Breast epithelium (tissue), 3 donors: ENCODE measurements at regions not wholly inside any gene's neighbourhood (a gene's known extent, or its start where the extent isn't known, plus 50 kb on each side); places are given as distances from the start of the nearest gene placed in this dataset.

ENCODE experiments used
- POLR2A ChIP-seq: fragments of 450-650 bp; IDR thresholded peaks from one replicate; pipeline ENCODE4 v1.6.1; 2016; ENCODE audit warnings: antibody characterized with exemption, mild to moderate bottlenecking, moderate library complexity
- TF ChIP-seq, protein P1 (sequence below), 3 donors: fragments of 450-650 bp; IDR thresholded peaks; one replicate each; pipeline ENCODE4 v1.5.1; 2016 to 2017; ENCODE audit warnings: antibody characterized with exemption in 3 of 3, mild to moderate bottlenecking in 3 of 3, moderate library complexity in 3 of 3

- TF ChIP-seq, protein P1, sequence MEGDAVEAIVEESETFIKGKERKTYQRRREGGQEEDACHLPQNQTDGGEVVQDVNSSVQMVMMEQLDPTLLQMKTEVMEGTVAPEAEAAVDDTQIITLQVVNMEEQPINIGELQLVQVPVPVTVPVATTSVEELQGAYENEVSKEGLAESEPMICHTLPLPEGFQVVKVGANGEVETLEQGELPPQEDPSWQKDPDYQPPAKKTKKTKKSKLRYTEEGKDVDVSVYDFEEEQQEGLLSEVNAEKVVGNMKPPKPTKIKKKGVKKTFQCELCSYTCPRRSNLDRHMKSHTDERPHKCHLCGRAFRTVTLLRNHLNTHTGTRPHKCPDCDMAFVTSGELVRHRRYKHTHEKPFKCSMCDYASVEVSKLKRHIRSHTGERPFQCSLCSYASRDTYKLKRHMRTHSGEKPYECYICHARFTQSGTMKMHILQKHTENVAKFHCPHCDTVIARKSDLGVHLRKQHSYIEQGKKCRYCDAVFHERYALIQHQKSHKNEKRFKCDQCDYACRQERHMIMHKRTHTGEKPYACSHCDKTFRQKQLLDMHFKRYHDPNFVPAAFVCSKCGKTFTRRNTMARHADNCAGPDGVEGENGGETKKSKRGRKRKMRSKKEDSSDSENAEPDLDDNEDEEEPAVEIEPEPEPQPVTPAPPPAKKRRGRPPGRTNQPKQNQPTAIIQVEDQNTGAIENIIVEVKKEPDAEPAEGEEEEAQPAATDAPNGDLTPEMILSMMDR (IDR thresholded peaks at IDR 0.05) = no peak
- TF ChIP-seq POLR2A = no peak
Measured at GRCh38 chr9:86687788-86688187, 259.5 kb downstream of the GAS1 start.
